IPS DF 19.7 (cell line): ENCODE measurements at regions not wholly inside any gene's neighbourhood (a gene's known extent, or its start where the extent isn't known, plus 50 kb on each side); places are given as distances from the start of the nearest gene placed in this dataset.
"Not testable (repeated sequence)": the region's sequence is repeated elsewhere in the genome, so short reads cannot be mapped to it uniquely, and the experiment has no call there.

ENCODE experiments used
- DNase-seq: peaks from one replicate; pipeline ENCODE4 v3.0.0-alpha.2; 2013; ENCODE audit warnings: low read depth, low spot score

DNA sequence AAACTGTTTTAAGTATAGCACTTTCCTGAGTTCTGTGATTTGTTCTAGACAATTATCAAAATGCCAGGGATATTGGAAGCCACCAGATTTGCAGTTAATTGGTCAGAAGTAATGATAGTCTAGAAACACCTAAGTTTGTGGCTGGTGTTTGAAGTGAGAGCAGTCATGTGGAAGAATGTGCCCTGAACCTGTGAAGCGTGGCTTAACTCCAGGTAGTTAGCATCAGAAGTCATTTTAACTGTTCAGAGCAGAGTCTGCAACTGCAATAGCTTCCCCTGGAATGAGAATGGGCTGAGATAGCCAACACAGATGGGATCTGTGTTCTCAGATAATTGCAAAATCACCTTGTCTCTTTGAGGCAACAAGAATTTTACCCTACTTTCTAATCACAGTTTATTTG lies 255.1 kb upstream of the GK2 start:
- DNase-seq, result no peak

DNA sequence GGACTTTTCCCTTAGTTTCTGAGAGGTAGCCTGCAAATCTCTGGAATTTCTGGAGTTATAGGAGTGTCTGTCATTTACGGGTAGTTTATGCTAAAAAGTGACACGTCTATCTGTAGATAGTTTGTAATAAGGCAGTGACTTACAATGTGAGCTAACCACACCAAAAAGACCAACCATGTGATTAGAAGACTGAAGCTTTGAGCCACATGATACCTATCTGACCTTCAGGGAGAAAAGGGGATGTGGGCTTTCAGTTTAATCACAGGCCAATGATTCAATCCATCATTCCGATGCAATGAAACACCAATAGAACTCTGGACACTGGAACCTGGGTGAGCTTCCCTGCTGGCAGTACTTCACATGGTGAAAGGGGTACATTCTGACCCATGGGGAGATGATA lies 254.6 kb upstream of the GK2 start:
- no peak for DNase-seq

DNA sequence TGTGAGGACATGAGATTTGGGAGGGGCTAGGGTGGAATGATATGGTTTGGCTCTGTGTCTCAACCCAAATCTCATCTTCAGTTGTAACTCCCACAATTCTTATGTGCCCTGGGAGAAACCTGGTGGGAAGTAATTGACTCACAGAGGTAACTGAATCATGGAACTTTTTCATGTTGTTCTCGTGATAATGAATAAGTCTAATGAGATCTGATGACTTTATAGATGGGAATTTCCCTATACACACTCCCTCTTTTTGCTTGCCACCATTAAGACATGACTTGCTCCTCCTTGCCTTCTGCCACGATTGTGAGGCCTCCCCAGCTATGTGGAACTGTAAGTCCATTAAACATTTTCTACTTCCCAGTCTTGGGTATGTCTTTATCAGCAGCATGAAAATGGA lies 253.2 kb upstream of the GK2 start:
- DNase-seq, result no peak

DNA sequence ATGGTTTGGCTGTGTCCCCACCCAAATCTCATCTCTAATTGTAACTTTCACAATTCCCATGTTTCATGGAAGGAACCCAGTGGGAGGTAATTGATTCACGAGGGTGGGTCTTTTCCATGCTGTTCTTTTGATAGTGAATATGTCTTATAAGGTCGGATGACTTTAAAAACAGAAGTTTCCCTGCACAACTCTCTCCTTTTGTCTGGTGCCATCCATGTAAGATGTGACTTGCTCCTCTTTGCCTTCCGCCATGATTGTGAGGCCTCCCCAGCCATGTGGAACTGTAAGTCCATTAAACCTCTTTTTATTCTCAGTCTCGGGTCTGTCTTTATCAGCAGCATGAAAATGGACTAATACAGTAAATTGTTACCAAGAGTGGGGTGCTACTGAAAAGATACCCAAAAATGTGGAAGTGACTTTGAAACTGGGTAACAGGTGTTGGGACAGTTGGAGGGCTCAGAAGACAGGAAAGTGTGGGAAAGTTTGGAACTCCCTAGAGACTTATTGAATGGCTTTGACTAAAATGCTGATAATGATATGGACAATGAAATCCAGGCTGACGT lies 251.4 kb upstream of the GK2 start:
- DNase-seq, result not testable (repeated sequence)

DNA sequence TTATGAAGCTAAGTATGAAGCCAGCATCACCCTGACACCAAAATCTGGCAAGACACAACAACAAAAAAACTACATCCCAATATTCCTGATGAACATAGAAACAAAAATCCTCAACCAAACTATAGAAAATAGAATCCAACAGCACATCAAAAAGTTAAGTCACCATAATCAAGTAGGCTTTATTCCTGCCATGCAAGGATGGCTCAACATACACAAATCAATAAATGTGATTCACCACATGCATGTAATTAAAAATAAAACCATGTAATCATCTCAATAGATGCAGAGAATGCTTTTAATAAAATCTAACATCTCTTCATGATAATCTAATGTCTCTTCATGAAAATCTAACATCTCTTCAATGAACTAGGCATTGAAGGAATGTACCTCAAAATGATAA lies 249.4 kb upstream of the GK2 start:
- no peak for DNase-seq

DNA sequence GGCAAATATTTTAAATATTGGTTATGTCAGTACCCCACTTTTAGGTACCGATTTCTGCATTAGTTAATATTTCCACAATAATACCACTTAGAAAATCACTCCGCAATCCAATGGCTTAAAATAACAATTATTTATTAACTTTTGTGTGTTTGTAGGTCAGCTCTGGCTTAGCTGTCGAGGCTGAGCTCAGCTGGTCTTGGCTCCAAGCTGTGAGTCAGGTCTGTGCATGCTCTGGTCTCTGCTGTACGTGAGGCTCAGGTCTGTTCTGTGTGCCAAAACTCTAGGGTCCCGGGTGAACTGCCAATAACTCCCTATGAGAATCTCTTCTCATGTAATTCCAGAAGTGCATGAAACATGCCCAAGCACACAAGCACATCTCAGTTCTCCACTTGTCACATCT lies 245.8 kb upstream of the GK2 start:
- no peak for DNase-seq

DNA sequence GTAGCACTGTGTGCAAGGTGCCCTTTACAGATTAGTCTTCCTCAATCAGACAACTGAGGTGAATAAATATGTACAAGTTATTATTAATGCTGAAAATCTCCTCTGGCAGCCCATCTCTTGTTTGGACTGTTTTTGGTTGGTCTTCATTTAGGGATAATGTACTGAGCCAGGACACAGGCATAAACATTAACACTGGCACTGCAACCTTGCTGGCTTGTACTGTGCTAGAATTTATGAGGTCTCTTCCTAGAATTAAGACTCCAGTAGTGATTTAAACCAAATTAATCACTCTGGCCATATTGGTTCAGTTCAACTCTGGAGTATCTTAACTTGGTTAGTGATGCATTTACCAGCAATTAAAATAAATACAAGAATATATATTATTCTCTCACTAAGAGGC lies 244.7 kb upstream of the GK2 start:
- no peak for DNase-seq

DNA sequence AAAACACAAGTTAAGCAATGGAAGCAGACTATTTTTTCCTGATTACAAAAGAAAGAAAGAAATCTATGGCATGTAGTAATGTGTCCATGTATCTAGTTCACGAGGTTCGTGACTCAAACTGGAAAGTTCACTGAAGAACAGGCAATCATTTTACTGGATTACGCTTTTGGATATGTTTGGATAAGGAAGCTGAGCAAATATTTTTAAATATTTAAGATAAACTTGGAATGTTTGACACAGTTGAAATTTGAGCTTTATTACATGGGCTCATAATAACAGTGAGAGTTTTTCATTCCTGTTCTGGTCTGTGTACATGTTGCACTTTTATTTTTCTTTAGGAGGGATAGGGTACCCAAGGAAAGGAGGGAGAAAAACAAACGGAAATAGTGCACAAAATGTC lies 244.2 kb upstream of the GK2 start:
- no peak for DNase-seq

DNA sequence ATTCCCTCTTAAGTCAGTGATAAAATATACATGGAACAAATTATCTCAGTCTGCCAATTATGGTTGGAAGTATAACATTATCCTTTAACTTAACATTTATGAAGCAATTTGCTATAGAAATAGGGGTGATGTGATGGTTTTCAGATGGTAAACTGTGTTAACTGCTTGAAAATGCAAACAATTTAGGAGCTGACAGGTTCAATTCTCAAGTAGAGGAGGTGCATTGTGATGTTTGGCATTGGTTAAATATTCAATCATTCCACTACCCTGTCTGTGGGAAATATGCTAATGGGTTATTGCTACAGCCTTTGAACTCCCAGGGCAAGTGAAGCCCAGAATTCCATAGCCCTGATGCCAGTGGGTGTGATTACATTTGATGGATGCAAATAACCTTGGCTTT lies 243.4 kb upstream of the GK2 start:
- peak; percentile 50 for DNase-seq

DNA sequence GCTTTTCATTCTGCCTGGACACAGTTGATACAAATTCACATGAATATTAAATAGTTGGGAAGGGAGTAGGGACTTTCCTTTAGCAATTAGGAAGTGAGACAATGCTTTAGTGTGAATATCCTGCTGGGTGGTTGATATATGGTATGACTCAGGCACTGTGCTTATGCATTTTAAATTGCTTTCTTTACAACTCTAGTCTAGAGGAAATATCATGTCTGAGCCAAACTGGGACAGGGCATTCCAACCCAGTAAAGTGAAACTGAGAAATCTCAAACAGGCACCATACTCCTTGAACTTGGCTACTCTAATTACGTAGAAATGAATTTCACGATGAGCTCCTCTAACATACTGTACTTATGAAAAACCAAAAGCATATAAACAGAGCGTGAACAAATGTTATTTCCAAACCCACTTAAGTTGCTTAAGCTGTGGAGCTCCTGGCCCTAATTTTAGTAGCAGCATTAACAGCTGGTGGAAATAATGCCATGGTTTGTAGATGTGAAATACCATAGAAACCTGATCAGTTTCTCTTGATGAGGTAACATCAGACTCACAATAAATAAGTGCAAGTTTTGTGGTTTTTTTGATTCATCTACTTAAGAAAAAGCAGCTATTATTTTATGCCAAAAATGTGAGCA lies 242.9 kb upstream of the GK2 start:
- peak; percentile 20 for DNase-seq

DNA sequence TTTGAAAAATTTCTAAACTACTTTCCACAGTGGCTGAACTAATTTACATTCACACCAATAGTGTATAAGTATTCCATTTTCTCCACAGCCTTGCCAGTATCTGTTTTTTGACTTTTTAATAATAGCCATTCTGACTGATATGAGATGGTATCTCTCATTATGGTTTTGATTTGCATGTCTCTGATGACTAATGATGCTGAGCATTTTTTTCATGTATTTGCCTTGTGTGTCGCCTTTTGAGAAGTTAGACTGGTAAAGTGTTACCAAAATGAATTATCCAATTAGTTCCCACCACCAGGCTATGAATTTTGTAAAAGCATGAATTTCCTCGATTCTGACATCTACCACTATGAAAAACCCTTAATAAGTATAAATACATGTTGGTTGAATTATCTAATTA lies 242.2 kb upstream of the GK2 start:
- no peak for DNase-seq

DNA sequence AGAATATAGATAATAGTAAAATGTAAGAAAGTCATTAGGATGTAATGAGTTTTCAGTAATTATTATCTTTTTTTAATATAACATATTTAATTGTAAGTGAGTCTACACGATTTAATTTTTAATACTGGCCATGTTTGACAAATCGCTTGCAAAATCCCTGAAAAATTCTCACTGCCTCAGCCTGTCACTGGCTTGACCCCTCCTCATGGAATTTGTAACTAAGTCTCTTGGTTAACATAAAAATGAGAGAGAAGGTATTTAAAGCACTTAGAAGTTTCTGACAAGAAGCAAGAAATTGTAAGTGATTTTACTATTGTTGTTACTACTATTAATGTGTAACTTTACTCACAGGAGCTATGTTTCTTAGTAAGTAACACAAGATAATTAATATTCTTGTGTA lies 237.9 kb upstream of the GK2 start:
- no peak for DNase-seq

DNA sequence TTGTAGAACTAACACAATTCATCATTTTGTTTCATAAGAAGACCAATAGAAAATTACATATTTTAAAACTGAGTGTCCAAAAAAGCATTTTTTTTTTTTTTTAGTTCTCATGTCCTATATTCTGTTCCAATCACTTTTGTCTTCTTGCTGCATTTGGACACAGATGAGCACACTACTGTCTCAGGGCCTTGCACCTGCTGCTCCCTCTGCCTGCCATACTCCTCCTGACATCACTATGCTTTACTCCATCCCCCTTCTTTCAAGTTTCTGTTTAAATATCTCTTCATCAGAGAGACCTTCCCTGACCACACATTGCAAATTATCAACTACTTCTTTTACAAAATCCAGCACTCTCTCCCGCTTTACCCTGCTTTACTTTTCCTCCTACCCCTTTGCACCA lies 230.7 kb upstream of the GK2 start:
- no peak for DNase-seq

DNA sequence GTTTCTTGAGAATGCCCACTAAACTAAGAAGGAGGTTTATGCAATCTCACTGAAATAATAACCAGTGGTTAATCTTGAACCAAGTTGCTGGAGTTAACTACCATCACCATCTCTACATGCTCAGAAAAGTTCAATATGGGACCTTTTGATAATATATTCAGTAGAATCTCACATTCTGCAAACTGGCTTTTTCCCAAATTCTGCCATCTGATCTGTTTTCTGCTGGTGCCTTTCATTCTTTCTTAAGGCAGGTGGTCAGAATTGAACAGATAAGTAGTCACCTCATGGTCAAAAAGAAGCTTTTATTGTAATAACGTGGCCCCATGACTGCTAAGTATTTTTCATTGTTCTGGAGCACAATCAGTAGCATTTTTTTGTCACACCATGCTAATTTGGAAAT lies 229.0 kb upstream of the GK2 start:
- no peak for DNase-seq

DNA sequence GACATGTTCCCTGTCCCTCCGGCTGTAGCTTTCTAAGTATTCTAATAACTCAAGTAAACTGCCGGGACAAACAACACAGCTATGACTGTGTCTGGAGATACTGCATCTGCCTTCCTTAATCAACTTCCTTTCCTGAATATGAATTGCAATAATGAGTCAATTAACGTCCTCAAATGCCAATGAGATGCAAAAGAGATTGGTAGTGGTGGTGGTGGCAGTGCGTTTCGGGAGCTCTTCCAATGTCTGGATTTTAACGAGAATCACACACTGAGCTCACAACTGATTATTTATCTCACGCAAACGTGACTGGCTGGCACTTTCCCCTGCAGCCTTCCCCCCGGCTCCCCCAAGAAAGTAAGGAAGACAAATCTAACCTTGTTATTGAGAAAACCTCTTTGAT lies 226.1 kb upstream of the GK2 start:
- DNase-seq, result no peak

DNA sequence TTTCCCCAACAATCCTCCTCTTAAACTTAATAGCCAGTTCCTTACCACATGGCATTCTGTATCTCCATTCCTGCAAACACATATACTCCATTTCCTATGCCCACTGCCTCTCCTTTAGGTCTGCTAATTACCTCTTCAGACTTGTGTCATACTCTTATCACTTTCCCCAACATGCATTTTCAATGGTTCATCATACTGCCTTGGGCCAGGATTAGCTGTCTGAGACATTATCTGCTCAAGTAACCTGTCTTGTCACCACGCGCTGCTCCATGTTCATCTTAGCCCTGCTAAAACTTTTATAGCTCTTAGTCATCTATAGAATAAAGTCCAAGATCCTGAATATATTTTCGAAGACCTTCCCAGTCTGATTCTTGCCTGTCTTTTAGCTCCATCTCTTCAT lies 224.1 kb upstream of the GK2 start:
- no peak for DNase-seq

DNA sequence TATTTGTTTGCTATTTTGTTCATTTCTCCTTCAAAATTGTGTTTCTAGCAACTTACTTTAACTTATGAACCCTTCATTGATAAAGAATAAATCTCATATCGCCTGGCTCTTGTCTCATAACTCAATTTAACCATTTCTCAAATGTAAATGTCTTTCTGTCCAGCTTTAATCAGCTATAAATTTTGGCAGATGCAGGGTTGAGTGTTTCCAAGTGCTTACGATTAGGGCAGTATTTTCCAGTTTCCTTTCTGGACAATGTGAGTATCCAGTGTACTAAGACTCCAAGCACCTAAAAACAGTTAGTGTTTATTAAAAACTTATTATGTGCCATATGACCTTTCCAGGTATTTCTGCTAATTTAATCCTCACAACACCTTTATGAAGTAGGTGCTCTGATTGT lies 218.6 kb upstream of the GK2 start:
- DNase-seq, result no peak

DNA sequence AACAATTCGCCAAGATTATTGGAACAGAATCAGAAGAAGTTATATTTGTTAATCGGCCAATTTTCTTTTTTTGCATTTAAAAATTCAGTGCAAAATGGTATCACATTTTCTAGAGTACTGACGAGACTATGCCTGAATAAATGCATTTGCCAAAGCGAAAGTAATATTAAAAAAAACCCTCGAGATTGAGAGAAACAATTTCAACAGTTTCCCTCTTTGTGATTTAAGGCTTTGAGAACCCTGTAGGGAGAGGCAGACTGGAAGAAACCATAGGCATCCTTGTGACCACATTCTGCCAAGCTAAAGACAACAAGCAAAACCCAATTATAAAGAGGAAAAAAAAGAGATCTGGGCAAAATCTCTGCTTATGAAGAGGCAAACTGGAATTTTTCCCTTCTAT lies 218.1 kb upstream of the GK2 start:
- DNase-seq, result no peak

DNA sequence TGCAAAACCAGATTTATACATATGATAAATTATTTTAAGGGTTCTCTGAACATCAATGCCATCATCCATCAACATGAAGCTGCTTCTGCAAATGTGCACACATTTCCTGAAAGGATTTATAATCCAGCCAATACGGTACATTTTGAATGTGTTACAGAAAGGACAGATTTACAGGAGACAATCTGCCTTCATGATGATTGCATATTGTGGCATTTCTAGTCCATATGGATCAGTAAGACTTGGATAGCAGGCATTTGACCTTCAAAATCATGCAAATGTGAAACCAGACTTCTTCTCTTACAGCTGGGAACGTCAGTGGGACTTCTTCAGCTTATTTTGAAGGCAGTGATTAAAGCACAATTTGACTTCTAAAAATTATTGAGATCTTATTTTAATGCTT lies 217.3 kb upstream of the GK2 start:
- no peak for DNase-seq

DNA sequence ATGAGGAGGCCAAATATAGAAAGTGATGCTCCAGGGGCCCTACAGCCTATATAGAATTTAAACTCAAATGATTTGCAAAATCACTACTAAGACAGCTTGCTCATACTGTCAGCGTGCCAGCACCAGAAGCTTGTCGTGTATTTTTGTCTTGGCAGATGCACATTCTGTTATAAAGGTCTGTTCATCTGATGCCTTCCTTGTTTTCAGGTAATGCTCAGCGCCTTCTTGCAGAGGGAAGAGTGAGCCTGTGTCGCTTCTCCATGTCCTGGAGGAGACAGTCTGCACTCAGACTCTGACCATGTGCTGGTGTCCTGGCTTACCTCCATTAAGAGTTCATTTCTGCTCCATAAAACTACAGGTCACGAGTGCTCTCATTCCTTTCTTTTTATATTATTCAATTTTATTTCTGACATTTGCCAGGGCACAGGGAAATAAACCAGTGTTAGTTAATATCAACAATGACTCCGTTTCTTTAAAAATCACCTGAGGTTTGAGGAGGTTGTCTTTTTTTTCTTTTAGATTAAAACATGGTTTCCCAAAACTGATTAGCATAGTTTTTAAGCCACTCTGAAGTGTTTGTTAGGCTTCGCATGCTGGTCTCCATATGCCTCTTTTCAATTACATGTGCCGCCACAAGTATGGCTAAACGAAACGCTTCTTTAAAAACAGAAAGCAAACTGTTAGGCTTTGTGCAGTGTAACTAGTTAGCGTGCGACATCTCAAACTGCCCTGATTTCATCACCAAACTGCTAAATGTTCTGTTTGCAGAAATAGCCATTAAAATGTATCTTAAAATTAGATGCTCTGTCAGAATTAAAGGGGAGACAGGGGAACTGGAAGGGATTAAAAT lies 215.2 kb upstream of the GK2 start:
- no peak for DNase-seq

DNA sequence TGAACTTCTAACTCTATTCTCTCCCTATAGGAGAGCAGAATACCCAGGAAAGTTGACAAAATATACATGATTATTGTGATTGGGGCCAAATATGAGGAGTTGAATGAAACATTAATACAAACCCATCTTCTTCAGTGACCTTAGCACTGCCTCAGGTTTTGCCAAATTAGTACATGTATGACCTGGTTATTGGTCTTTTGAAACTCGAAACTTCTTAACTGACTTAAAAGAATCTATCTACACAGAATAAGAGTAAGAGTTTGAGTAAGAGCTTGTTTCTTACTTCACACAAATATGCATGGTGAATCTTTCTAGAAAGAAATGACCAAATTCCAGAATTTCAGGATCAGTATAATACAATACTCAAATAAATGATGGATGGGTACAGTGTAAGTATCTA lies 213.0 kb upstream of the GK2 start:
- DNase-seq, result no peak

DNA sequence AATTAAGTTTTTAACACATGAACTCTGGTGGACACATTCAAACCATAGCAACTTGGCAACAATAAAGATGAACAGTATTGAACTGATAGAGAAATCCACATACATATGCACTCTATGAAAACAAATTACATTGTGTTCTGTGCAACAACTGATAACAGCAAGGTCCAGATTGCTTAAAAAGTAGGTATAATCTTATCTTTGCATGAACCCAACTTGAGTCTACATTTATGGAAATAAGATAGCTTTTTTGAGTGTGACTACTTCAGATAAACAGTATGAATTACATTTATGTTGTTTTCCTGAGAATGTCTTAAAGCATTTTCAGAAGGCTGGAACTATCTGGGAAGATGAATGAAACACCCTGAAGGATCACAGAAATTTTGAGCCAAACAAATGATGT lies 212.6 kb upstream of the GK2 start:
- DNase-seq, result no peak

DNA sequence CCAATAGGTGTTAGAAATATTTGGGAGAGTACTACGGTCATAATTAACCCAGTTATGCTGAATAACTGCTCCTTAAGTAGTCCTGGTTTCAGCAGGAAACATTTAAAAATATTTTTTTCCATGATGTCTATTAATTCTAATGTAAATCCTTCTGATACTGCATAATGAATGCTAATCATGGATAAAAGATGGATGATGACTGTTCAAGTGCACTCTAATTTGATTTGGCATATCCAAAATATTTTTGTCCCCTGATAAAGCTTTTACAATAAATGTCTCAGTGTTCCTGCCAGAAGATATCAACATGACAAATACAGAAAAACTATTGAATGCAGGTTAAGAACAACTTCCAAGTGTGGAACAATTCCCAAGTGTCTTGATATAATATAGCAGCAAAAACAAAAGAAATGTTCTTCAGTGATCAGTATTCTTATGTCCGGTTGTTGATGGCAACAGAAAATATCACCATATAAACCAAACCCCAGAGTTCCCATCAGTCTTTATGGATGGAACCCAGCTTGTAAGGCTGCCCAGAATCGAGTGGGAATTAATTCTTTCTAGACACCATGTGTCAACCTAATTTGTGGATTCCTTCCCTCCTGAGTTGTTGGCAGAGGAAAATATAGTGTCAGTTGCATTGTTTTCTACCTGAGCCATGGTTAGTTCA lies 205.4 kb upstream of the GK2 start:
- no peak for DNase-seq
